ENCODE measurements at regions not wholly inside any gene's neighbourhood (a gene's known extent, or its start where the extent isn't known, plus 50 kb on each side); places are given as distances from the start of the nearest gene placed in this dataset.

DNA sequence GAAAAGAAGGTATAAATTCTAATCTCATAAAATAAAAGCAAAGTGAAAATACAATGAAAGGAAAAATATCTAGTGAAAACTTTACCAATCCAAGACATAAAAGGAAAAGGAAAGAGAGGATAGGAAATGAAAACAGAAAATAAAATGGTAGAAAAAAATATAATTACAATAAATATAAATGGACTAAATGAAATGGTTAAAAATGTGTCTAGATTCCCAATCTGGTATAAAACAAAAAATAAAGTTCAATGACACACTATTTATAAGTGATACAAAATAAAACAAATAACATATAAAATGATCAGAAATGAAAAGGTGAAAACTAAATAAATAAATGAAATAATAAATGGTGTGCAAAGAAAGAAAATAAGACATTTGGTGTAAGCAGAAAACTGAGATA lies 516.4 kb upstream of the RORB start:
- H3K36me3 ChIP-seq, result no peaks in the 10 kb centered on the region
- no peaks in the 10 kb centered on the region for H3K9me3 ChIP-seq (ENCODE audit: low read depth)
- Mint-ChIP-seq H3K36me3 (no peaks in the 10 kb centered on the region), H3K4me1 (no peaks in the 10 kb centered on the region), H3K9me3 (no peaks in the 10 kb centered on the region), H3K27ac (no peak overlapping the region), H3K27me3 (ENCODE audit: insufficient read depth, low read depth) (no peaks in the 10 kb centered on the region), H3K4me3 (no peak overlapping the region)
- peaks cover 4% of the 10 kb centered on the region for H3F3A ChIP-seq (ENCODE audit: low read depth)
- H3K27me3 ChIP-seq, result no peaks in the 10 kb centered on the region
- H4K20me1 ChIP-seq (ENCODE audit: low read depth), result no peaks in the 10 kb centered on the region
- H3K4me2 ChIP-seq, result no peak overlapping the region
- no peak overlapping the region for H3K27ac ChIP-seq
- TF ChIP-seq EZH2 (IDR thresholded peaks at IDR 0.05) (no peak), EZH2phosphoT487 (IDR thresholded peaks at IDR 0.05) (no peak)
- TF ChIP-seq, protein P1, sequence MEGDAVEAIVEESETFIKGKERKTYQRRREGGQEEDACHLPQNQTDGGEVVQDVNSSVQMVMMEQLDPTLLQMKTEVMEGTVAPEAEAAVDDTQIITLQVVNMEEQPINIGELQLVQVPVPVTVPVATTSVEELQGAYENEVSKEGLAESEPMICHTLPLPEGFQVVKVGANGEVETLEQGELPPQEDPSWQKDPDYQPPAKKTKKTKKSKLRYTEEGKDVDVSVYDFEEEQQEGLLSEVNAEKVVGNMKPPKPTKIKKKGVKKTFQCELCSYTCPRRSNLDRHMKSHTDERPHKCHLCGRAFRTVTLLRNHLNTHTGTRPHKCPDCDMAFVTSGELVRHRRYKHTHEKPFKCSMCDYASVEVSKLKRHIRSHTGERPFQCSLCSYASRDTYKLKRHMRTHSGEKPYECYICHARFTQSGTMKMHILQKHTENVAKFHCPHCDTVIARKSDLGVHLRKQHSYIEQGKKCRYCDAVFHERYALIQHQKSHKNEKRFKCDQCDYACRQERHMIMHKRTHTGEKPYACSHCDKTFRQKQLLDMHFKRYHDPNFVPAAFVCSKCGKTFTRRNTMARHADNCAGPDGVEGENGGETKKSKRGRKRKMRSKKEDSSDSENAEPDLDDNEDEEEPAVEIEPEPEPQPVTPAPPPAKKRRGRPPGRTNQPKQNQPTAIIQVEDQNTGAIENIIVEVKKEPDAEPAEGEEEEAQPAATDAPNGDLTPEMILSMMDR (IDR thresholded peaks at IDR 0.05), result no peak
- DNase-seq (ENCODE audit: low spot score), result no peak
- H2AFZ ChIP-seq (replicated peaks), result no peak overlapping the region
- no peak overlapping the region for H3K4me3 ChIP-seq
- H3K4me1 ChIP-seq, result no peaks in the 10 kb centered on the region
- no peaks in the 10 kb centered on the region for H3K79me2 ChIP-seq (ENCODE audit: low read depth)
- H3K9ac ChIP-seq, result no peak overlapping the region

DNA sequence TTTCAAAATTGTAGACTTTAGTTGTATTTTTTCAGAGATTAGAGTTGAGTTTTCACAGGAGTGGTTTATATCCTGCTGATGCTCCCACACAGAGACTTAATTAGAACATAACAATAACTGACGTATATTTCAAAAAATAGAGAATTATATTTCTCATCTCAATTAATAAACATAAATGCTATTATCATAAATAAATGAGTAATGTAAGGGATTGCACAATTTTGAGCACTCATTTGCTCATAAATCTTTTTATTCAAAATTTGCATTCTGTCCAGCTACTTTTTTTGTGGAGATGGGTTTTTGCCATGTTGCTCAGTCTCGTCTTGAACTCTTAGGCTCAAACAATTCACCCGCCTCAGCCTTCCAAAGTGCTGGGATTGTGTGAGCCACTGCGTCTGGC lies 515.7 kb upstream of the RORB start:
- peak; percentile 16 for DNase-seq (ENCODE audit: low spot score)
- no peaks in the 10 kb centered on the region for H3K9me3 ChIP-seq (ENCODE audit: low read depth)
- no peaks in the 10 kb centered on the region for H3K27me3 ChIP-seq
- H3K36me3 ChIP-seq, result no peaks in the 10 kb centered on the region
- no peak overlapping the region for H3K4me2 ChIP-seq
- H2AFZ ChIP-seq (replicated peaks), result no peak overlapping the region
- Mint-ChIP-seq H3K4me1 (no peaks in the 10 kb centered on the region), H3K9me3 (peaks cover 2% of the 10 kb centered on the region), H3K27me3 (ENCODE audit: insufficient read depth, low read depth) (no peaks in the 10 kb centered on the region), H3K36me3 (no peaks in the 10 kb centered on the region), H3K27ac (no peak overlapping the region), H3K4me3 (no peak overlapping the region)
- no peak overlapping the region for H3K9ac ChIP-seq
- no peak overlapping the region for H3K27ac ChIP-seq
- H3K4me3 ChIP-seq, result no peak overlapping the region
- TF ChIP-seq EZH2 (IDR thresholded peaks at IDR 0.05) (no peak), EZH2phosphoT487 (IDR thresholded peaks at IDR 0.05) (no peak)
- TF ChIP-seq, protein P1 (IDR thresholded peaks at IDR 0.05), result no peak
- H4K20me1 ChIP-seq (ENCODE audit: low read depth), result no peaks in the 10 kb centered on the region
- no peaks in the 10 kb centered on the region for H3K79me2 ChIP-seq (ENCODE audit: low read depth)
- H3K4me1 ChIP-seq, result no peaks in the 10 kb centered on the region
- H3F3A ChIP-seq (ENCODE audit: low read depth), result peaks cover 4% of the 10 kb centered on the region

DNA sequence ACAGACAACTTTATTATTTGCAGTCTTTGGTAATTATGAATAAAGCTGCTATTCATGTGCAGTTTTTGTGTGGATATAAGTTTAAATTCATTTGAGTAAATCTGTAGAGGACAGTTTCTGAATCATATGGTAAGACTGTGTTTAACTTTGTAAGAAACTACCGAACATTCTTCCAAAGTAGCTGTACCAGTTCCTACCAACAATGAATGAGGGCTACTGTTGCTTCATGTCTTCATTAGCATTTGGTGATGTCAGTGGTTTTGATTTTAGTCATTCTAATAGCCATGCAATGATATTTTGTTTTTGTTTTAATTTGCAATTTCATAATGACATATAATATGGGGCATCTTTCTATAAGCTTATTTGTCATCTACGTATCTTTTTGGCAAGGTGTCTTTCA lies 501.3 kb upstream of the RORB start:
- no peaks in the 10 kb centered on the region for H3K36me3 ChIP-seq
- no peaks in the 10 kb centered on the region for H3K79me2 ChIP-seq (ENCODE audit: low read depth)
- H3K27ac ChIP-seq, result no peak overlapping the region
- H3K4me1 Mint-ChIP-seq, result no peaks in the 10 kb centered on the region
- H3K4me2 ChIP-seq, result no peak overlapping the region
- H3K27me3 Mint-ChIP-seq (ENCODE audit: insufficient read depth, low read depth), result no peaks in the 10 kb centered on the region
- H3K4me1 ChIP-seq, result peaks cover 12% of the 10 kb centered on the region
- no peak overlapping the region for H3K27ac Mint-ChIP-seq
- no peaks in the 10 kb centered on the region for H3K9me3 ChIP-seq (ENCODE audit: low read depth)
- peaks cover 4% of the 10 kb centered on the region for H3F3A ChIP-seq (ENCODE audit: low read depth)
- H3K9ac ChIP-seq, result no peak overlapping the region
- no peaks in the 10 kb centered on the region for H3K27me3 ChIP-seq
- no peak overlapping the region for H3K4me3 Mint-ChIP-seq
- TF ChIP-seq EZH2phosphoT487 (IDR thresholded peaks at IDR 0.05) (no peak), EZH2 (IDR thresholded peaks at IDR 0.05) (no peak)
- TF ChIP-seq, protein P1 (IDR thresholded peaks at IDR 0.05), result no peak
- no peaks in the 10 kb centered on the region for H4K20me1 ChIP-seq (ENCODE audit: low read depth)
- H3K9me3 Mint-ChIP-seq, result peaks cover 5% of the 10 kb centered on the region
- H2AFZ ChIP-seq (replicated peaks), result no peak overlapping the region
- H3K4me3 ChIP-seq, result no peak overlapping the region
- no peaks in the 10 kb centered on the region for H3K36me3 Mint-ChIP-seq
- no peak for DNase-seq (ENCODE audit: low spot score)
